Smooth muscle cell (in vitro differentiated cells): ENCODE measurements at regions not wholly inside any gene's neighbourhood (a gene's known extent, or its start where the extent isn't known, plus 50 kb on each side); places are given as distances from the start of the nearest gene placed in this dataset.

ENCODE experiments used
- DNase-seq: peaks from one replicate; lab custom pipeline; 2025; ENCODE audit not compliant: unreplicated experiment; lab: John Stamatoyannopoulos, UW
- H2AFZ ChIP-seq: fragments of 200-600 bp; sonication (generic); 2 replicates; pipeline ENCODE4 v1.6.0; 2016; ENCODE audit warnings: antibody characterized with exemption, low read depth, mild to moderate bottlenecking
- H3F3A ChIP-seq: fragments of 200-600 bp; sonication (generic); 2 replicates; pipeline ENCODE4 v1.6.0; 2017; ENCODE audit warnings: antibody characterized with exemption, low read depth
- H3K27ac ChIP-seq: fragments of 200-600 bp; sonication (generic); 2 replicates; pipeline ENCODE4 v1.5.1; 2016; ENCODE audit warnings: low read depth, mild to moderate bottlenecking
- H3K27me3 ChIP-seq: fragments of 200-600 bp; sonication (generic); 2 replicates; pipeline ENCODE4 v1.6.1; 2016; ENCODE audit warnings: low read depth, mild to moderate bottlenecking
- H3K36me3 ChIP-seq: fragments of 200-600 bp; sonication (generic); 2 replicates; pipeline ENCODE4 v1.5.1; 2016; ENCODE audit warnings: low read depth
- H3K4me1 ChIP-seq: fragments of 200-600 bp; sonication (generic); 2 replicates; pipeline ENCODE4 v1.5.1; 2016; ENCODE audit warnings: low read depth
- H3K4me2 ChIP-seq: fragments of 200-600 bp; sonication (generic); 2 replicates; pipeline ENCODE4 v1.6.0; 2016; ENCODE audit warnings: mild to moderate bottlenecking
- H3K4me3 ChIP-seq: fragments of 200-600 bp; sonication (generic); 2 replicates; pipeline ENCODE4 v1.5.1; 2016; ENCODE audit warnings: mild to moderate bottlenecking
- H3K79me2 ChIP-seq: fragments of 200-600 bp; sonication (generic); 2 replicates; pipeline ENCODE4 v1.6.0; 2016; ENCODE audit warnings: low read depth, mild to moderate bottlenecking
- H3K9ac ChIP-seq: fragments of 200-600 bp; sonication (generic); 2 replicates; pipeline ENCODE4 v1.6.0; 2016; ENCODE audit warnings: low read depth
- H3K9me3 ChIP-seq: fragments of 200-600 bp; sonication (generic); replicated peaks from 2 replicates; pipeline ENCODE4 v1.5.1; 2016; ENCODE audit warnings: low read depth
- H4K20me1 ChIP-seq: fragments of 200-600 bp; sonication (generic); 2 replicates; pipeline ENCODE4 v1.6.0; 2016; ENCODE audit warnings: low read depth
- WGBS: methylation state at CpG from one replicate; pipeline ENCODE4 v1.1.7; 2016; ENCODE audit warnings: low lambda C conversion rate; 5-methylcytosine and 5-hydroxymethylcytosine counted together
- TF ChIP-seq, protein P1 (sequence below): fragments of 200-600 bp; sonication (generic); IDR thresholded peaks from 2 replicates; pipeline ENCODE4 v1.5.1; 2017; ENCODE audit warnings: borderline replicate concordance, mild to moderate bottlenecking, antibody characterized with exemption; ENCODE audit not compliant: insufficient read depth, poor library complexity, severe bottlenecking

- Histone ChIP-seq H3F3A (peaks cover 5% of the 10 kb centered on the region), H3K4me1 (peaks cover 9% of the 10 kb centered on the region), H3K79me2 (no peaks in the 10 kb centered on the region), H3K9ac (no peak overlapping the region), H3K9me3 (no peaks in the 10 kb centered on the region), H3K4me2 (peak overlapping the region; percentile 47), H3K27me3 (no peaks in the 10 kb centered on the region), H4K20me1 (no peaks in the 10 kb centered on the region), H3K4me3 (no peak overlapping the region), H3K36me3 (no peaks in the 10 kb centered on the region), H3K27ac (peak overlapping the region; percentile 54), H2AFZ (peak overlapping the region; percentile 48)
- DNase-seq, result no peak
- 53% methylated on average over 8 of the region's 8 CpGs for WGBS
- TF ChIP-seq, protein P1, sequence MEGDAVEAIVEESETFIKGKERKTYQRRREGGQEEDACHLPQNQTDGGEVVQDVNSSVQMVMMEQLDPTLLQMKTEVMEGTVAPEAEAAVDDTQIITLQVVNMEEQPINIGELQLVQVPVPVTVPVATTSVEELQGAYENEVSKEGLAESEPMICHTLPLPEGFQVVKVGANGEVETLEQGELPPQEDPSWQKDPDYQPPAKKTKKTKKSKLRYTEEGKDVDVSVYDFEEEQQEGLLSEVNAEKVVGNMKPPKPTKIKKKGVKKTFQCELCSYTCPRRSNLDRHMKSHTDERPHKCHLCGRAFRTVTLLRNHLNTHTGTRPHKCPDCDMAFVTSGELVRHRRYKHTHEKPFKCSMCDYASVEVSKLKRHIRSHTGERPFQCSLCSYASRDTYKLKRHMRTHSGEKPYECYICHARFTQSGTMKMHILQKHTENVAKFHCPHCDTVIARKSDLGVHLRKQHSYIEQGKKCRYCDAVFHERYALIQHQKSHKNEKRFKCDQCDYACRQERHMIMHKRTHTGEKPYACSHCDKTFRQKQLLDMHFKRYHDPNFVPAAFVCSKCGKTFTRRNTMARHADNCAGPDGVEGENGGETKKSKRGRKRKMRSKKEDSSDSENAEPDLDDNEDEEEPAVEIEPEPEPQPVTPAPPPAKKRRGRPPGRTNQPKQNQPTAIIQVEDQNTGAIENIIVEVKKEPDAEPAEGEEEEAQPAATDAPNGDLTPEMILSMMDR, result no peak
Measured at GRCh38 chr15:79529157-79529785, 97.1 kb downstream of the MINAR1 start.

DNA sequence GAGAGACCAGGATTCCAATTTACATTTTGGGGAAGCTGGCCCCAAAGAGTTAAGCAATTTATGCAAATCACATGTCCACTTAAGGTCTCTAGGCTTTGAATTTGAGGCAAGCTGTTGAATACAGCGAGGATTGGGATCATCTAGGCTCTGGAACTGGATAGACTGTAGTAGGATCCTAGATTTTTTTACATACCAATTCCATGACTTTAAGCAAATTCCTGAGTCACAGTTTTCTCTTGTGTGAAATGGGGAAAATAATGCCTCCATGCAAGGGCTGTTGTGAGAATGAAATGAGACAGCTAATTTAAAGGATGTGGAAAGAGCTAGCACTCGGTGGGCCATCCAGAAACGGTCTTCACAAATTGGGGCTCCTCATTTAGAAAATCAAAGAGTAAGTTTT is 103.4 kb downstream of the MINAR1 start:
- WGBS, result 43% methylated on average over 3 of the region's 3 CpGs
- Histone ChIP-seq H3K79me2 (no peaks in the 10 kb centered on the region), H3K9ac (no peak overlapping the region), H3K9me3 (no peaks in the 10 kb centered on the region), H3F3A (no peaks in the 10 kb centered on the region), H3K4me3 (no peak overlapping the region), H2AFZ (peak overlapping the region; percentile 12), H3K4me1 (peaks cover 5% of the 10 kb centered on the region), H3K36me3 (no peaks in the 10 kb centered on the region), H3K27me3 (no peaks in the 10 kb centered on the region), H3K27ac (peak overlapping the region; percentile 56), H3K4me2 (peak overlapping the region; percentile 40), H4K20me1 (no peaks in the 10 kb centered on the region)
- no peak for DNase-seq
- TF ChIP-seq, protein P1, result no peak

DNA sequence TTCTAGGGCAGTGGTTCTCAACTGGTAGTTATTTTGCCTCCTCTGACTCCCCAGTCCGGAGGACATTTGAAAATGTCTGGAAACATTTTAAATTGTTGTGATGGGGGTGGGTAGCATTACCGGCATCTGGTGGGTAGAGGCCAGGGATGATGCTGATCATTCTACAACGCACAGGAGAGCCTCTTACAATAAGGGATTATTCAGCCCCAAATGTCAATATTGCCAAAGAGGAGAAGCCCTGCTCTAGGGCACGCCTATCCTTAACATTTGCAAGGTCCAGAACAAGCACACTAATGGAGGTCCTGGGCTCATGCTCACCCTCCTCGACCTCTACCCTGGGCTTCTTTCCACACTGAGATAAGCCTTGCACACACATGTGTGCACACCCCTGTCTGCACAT is 106.4 kb downstream of the MINAR1 start:
- Histone ChIP-seq H3K79me2 (no peaks in the 10 kb centered on the region), H3F3A (no peaks in the 10 kb centered on the region), H3K4me1 (peaks cover 5% of the 10 kb centered on the region), H3K27ac (no peak overlapping the region), H3K4me2 (no peak overlapping the region), H2AFZ (no peak overlapping the region), H3K9me3 (no peaks in the 10 kb centered on the region), H3K4me3 (no peak overlapping the region), H3K27me3 (no peaks in the 10 kb centered on the region), H3K36me3 (no peaks in the 10 kb centered on the region), H4K20me1 (no peaks in the 10 kb centered on the region), H3K9ac (no peak overlapping the region)
- DNase-seq, result no peak
- 94% methylated on average over 5 of the region's 5 CpGs for WGBS
- TF ChIP-seq, protein P1, result no peak

- peaks cover 5% of the 10 kb centered on the region for H3K4me1 ChIP-seq
- H2AFZ ChIP-seq, result no peak overlapping the region
- no peaks in the 10 kb centered on the region for H4K20me1 ChIP-seq
- H3K27ac ChIP-seq, result no peak overlapping the region
- H3K36me3 ChIP-seq, result no peaks in the 10 kb centered on the region
- WGBS, result 65% methylated on average over 3 of the region's 3 CpGs
- TF ChIP-seq, protein P1, result no peak
- H3K27me3 ChIP-seq, result no peaks in the 10 kb centered on the region
- H3F3A ChIP-seq, result no peaks in the 10 kb centered on the region
- H3K79me2 ChIP-seq, result no peaks in the 10 kb centered on the region
- no peak for DNase-seq
- no peak overlapping the region for H3K9ac ChIP-seq
- H3K9me3 ChIP-seq, result no peaks in the 10 kb centered on the region
- no peak overlapping the region for H3K4me3 ChIP-seq
- no peak overlapping the region for H3K4me2 ChIP-seq
Measured at GRCh38 chr15:79539401-79539800, 107.3 kb downstream of the MINAR1 start.
